Fibroblast of the aortic adventitia (primary cell): ENCODE measurements at regions not wholly inside any gene's neighbourhood (a gene's known extent, or its start where the extent isn't known, plus 50 kb on each side); places are given as distances from the start of the nearest gene placed in this dataset.

Experiments used
- DNase-seq: peaks from one replicate; pipeline ENCODE4 v3.0.0-alpha.2; 2010; ENCODE audit warnings: low read depth
- H3K4me3 ChIP-seq: 2 replicates; pipeline ENCODE4 v1.5.1; 2011; ENCODE audit warnings: low read depth, mild to moderate bottlenecking, control low read depth, low read length, moderate library complexity
- TF ChIP-seq, protein P1 (sequence below): IDR thresholded peaks from 2 replicates; pipeline ENCODE4 v1.5.1; 2011; ENCODE audit warnings: mild to moderate bottlenecking, low read length, control low read depth, inconsistent platforms; ENCODE audit not compliant: insufficient read depth

DNA sequence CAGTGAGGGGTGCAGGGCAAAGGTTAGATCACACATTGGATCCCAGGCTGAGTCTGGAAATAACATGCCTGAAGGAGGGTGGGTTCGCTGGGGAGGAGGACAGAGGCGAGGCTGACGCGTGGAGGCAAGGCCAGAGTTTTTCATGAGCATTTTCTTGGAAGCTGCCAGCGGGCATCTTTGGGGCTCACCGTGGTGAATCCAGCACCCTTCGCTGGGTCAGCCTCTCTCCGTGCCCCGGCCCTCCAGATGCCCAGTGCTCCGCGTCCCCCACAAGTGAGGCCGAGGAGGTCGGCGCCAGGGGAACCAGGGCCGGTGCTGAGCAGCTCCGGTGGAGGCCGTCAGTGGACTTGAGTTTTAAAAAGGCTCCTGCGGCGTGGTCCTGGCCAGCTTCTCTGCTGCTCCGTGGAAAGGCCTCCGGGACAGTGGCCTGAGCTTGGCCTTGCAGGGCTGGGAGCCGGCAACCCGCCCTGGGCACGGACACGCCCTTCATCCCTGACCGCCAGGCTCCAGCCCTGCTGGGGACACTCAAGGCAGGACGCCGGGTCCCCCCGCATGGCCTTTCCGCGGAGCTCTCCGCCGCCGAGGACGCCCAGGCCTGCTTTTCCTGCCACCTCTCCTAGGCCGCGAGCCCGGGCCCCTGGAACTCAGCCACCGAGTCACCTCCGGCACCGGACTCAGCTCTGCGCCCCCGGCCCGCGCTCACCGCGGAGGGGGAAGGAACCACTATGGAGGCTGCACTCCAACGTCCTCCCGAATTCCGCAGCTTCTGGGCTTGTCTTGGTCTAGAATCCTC is 114.3 kb downstream of the THBS2 start:
- H3K4me3 ChIP-seq, result no peak overlapping the region
- TF ChIP-seq, protein P1, sequence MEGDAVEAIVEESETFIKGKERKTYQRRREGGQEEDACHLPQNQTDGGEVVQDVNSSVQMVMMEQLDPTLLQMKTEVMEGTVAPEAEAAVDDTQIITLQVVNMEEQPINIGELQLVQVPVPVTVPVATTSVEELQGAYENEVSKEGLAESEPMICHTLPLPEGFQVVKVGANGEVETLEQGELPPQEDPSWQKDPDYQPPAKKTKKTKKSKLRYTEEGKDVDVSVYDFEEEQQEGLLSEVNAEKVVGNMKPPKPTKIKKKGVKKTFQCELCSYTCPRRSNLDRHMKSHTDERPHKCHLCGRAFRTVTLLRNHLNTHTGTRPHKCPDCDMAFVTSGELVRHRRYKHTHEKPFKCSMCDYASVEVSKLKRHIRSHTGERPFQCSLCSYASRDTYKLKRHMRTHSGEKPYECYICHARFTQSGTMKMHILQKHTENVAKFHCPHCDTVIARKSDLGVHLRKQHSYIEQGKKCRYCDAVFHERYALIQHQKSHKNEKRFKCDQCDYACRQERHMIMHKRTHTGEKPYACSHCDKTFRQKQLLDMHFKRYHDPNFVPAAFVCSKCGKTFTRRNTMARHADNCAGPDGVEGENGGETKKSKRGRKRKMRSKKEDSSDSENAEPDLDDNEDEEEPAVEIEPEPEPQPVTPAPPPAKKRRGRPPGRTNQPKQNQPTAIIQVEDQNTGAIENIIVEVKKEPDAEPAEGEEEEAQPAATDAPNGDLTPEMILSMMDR, result no peak
- DNase-seq, result no peak

DNA sequence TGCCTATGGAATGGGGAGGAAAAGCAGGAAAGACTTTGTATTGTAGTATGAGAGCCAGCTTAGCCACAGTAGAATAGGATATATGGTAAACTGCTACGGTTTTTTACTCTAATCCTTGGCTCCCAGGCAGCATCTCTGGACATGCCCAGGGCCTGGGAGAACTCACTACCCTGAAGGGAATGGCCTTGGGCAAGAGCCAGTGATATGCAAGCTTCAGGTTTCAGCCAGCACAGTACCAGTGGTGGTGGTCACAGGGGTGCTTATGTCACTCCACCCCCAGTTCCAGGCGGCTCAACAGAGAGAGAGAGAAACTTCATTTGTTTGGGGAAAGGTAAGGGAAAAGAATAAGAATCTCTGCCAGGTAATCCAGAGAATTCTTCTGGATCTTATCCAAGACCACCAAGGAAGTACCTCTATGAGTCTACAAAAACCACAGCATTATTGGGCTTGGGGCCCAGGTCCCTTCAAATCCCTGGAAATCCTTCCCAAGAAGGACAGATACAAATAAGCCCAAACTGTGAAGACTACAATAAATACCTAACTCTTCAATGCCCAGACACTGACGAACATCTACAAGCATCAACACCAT is 121.2 kb downstream of the THBS2 start:
- TF ChIP-seq, protein P1, result no peak
- no peak overlapping the region for H3K4me3 ChIP-seq
- DNase-seq, result peak; percentile 20

DNA sequence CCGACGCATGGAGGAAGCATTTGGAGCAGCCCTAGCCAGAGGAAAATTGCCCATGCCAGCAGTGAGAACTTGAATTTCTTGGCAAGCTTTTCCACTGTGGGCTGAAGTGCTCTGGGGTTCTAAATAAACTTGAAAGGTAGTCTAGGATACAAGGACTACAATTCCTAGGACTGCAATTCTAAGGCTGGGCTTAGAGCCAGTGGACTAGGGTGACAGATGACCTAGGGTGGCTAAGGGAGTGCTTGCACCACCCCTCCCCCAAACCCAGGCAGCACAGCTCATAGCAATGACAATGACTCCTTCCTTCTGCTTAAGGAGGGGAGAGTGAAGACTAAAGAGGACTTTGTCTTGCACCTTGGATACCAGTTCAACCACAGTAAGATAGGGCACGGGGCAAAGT is 122.3 kb downstream of the THBS2 start:
- no peak for DNase-seq
- TF ChIP-seq, protein P1, result no peak
- H3K4me3 ChIP-seq, result no peak overlapping the region

DNA sequence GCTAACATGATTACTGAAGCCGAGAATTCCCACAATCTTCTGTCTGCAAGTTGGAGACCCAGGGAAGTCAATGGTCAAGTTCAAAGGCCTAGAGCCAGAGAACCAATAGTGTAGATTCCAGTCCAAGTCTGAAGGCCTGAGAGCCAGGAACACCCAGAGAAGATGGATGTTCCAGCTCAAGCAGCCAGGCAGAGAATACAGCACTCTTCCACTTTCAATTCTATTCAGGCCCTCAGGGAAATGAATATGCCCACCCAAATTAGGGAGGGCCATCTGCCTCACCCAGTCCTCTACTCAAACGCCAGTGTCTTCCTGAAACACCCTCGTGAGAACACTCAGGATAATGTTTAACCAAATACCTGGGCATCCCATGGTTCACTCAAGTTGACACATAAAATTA is 123.5 kb downstream of the THBS2 start:
- H3K4me3 ChIP-seq, result no peak overlapping the region
- no peak for DNase-seq
- TF ChIP-seq, protein P1, result no peak

DNA sequence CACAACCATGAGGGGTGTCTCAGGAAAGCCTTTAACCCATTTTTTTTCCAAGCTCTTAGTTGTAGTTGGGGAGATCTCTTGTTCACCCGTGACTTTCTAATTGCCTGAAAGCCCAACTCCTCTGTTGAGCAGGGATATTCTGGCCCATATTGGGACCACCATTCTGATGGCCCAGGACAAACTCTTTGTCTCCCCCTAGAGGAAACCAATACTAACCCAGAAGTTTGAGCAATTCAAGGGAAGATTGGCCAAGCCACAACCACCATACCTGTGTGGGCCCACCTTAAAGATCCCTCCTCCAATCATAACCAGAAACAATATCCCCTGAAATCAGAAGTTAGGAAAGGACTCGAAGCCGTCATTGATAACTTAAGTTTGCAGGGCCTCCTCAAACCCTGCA is 132.6 kb downstream of the THBS2 start:
- H3K4me3 ChIP-seq, result no peak overlapping the region
- DNase-seq, result no peak
- TF ChIP-seq, protein P1, result no peak

DNA sequence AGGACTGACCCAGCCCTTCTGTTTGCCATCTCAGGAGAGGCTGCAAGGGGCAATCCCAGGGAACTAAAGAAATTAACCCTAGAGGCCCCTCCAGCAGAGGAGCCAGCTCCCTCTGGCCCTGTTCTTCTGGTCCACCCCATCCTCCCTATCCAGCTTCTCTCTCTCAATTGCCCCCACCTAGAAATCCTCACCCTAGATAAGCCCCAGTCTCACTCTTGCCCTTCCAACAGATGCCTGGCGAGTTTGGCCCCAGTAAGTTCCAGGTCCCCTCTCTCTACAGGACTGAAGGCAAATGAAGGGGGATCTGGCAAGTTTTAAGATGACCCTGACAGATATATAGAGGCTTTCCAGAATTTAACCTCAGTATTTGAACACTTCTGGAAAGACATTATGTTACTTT is 134.0 kb downstream of the THBS2 start:
- H3K4me3 ChIP-seq, result no peak overlapping the region
- TF ChIP-seq, protein P1, result no peak
- no peak for DNase-seq
